CD14-positive monocyte (primary cell): ENCODE measurements at regions not wholly inside any gene's neighbourhood (a gene's known extent, or its start where the extent isn't known, plus 50 kb on each side); places are given as distances from the start of the nearest gene placed in this dataset.
"Not testable (repeated sequence)": the region's sequence is repeated elsewhere in the genome, so short reads cannot be mapped to it uniquely, and the experiment has no call there.

Experiments
- DNase-seq, 3 donors: peaks; one replicate each; pipeline ENCODE4 v3.0.0-alpha.2; 2011 to 2022
- H2AFZ ChIP-seq: 2 replicates; pipeline ENCODE4 v1.6.0; 2012; ENCODE audit warnings: mild to moderate bottlenecking, low read depth, low read length, inconsistent platforms; ENCODE audit not compliant: insufficient read depth, poor library complexity, severe bottlenecking
- H3K27ac ChIP-seq, 2 donors: 1 replicate in 1 of 2; 2 replicates in 1 of 2; pipeline ENCODE4 v1.5.1; 2012 to 2013; ENCODE audit warnings: low read length in 2 of 2, control low read depth in 1 of 2, inconsistent platforms in 1 of 2, low read depth in 1 of 2, mild to moderate bottlenecking in 1 of 2
- H3K27me3 ChIP-seq, 2 donors: one replicate each; pipeline versions ENCODE4 v1.6.0 to v1.6.1; 2011 to 2013; ENCODE audit warnings: low read length in 2 of 2; ENCODE audit not compliant: control insufficient read depth in 2 of 2, insufficient read depth in 2 of 2
- H3K36me3 ChIP-seq, 2 donors: replicated peaks in 1 of 2; 1 replicate in 1 of 2; 2 replicates in 1 of 2; pipeline versions ENCODE4 v1.5.1 to v1.6.1; 2012 to 2013; ENCODE audit warnings: low read length in 2 of 2, control low read depth in 1 of 2, inconsistent platforms in 1 of 2, mild to moderate bottlenecking in 1 of 2; ENCODE audit not compliant: insufficient read depth in 2 of 2, control insufficient read depth in 1 of 2
- H3K4me1 ChIP-seq, 2 donors: 1 replicate in 1 of 2; 2 replicates in 1 of 2; pipeline versions ENCODE4 v1.5.1 to v1.6.1; 2012 to 2013; ENCODE audit warnings: low read length in 2 of 2, control low read depth in 1 of 2, inconsistent platforms in 1 of 2, mild to moderate bottlenecking in 1 of 2, moderate library complexity in 1 of 2; ENCODE audit not compliant: insufficient read depth in 2 of 2, control insufficient read depth in 1 of 2
- H3K4me2 ChIP-seq: replicated peaks from 2 replicates; pipeline ENCODE3; 2012; ENCODE audit warnings: low read length, moderate library complexity, mild to moderate bottlenecking; ENCODE audit not compliant: poor library complexity, severe bottlenecking; ENCODE audit errors: extremely low read depth
- H3K4me3 ChIP-seq, 3 experiments: fragments of 200-600 bp in 1 of 3; sonication (generic) in 1 of 3; replicated peaks in 1 of 3; 1 replicate in 2 of 3; 2 replicates in 1 of 3; pipeline ENCODE4 v1.5.1; 2011 to 2013; ENCODE audit warnings: low read length in 3 of 3, mild to moderate bottlenecking in 3 of 3, control low read depth in 2 of 3, low read depth in 2 of 3, inconsistent platforms in 1 of 3, moderate library complexity in 1 of 3
- H3K79me2 ChIP-seq: 2 replicates; pipeline ENCODE4 v1.6.0; 2012; ENCODE audit warnings: mild to moderate bottlenecking, control low read depth, inconsistent platforms, low read length, moderate library complexity; ENCODE audit not compliant: insufficient read depth
- H3K9ac ChIP-seq: 2 replicates; pipeline ENCODE4 v1.6.0; 2017; ENCODE audit warnings: low read length, mild to moderate bottlenecking; ENCODE audit not compliant: insufficient read depth, poor library complexity, severe bottlenecking
- H3K9me3 ChIP-seq, 2 donors: replicated peaks in 1 of 2; 1 replicate in 1 of 2; 2 replicates in 1 of 2; pipeline versions ENCODE4 v1.5.1 to v1.6.1; 2012 to 2013; ENCODE audit warnings: low read length in 2 of 2, control low read depth in 1 of 2; ENCODE audit not compliant: control insufficient read depth in 1 of 2, insufficient read depth in 1 of 2
- H4K20me1 ChIP-seq: 2 replicates; pipeline ENCODE4 v1.6.0; 2012; ENCODE audit warnings: mild to moderate bottlenecking, low read length, control low read depth, moderate library complexity; ENCODE audit not compliant: insufficient read depth
- H3K27ac Mint-ChIP-seq, 7 donors: one replicate each; pipeline ENCODE4 v1.8.0; 2020; ENCODE audit warnings: mild to moderate bottlenecking in 7 of 7, mixed read lengths in 7 of 7, moderate library complexity in 6 of 7, inconsistent platforms in 2 of 7
- H3K27me3 Mint-ChIP-seq, 3 donors: one replicate each; pipeline ENCODE4 v1.8.0; 2021 to 2022; ENCODE audit warnings: low read depth in 3 of 3, mild to moderate bottlenecking in 3 of 3, mixed read lengths in 3 of 3, moderate library complexity in 3 of 3, inconsistent platforms in 1 of 3
- H3K36me3 Mint-ChIP-seq, 2 donors: one replicate each; pipeline ENCODE4 v1.8.0; 2020; ENCODE audit warnings: mixed read lengths in 2 of 2, inconsistent platforms in 1 of 2, mild to moderate bottlenecking in 1 of 2
- H3K4me1 Mint-ChIP-seq: one replicate; pipeline ENCODE4 v1.8.0; 2020; ENCODE audit warnings: mild to moderate bottlenecking, mixed read lengths
- H3K4me3 Mint-ChIP-seq, 2 donors: one replicate each; pipeline ENCODE4 v1.8.0; 2020; ENCODE audit warnings: mild to moderate bottlenecking in 2 of 2, mixed read lengths in 2 of 2, moderate library complexity in 1 of 2
- H3K9me3 Mint-ChIP-seq, 7 donors: one replicate each; pipeline ENCODE4 v1.8.0; 2020 to 2022; ENCODE audit warnings: mixed read lengths in 7 of 7, mild to moderate bottlenecking in 6 of 7, moderate library complexity in 6 of 7, inconsistent platforms in 2 of 7
- CTCF ChIP-seq: fragments of 200-600 bp; IDR thresholded peaks from one replicate; pipeline ENCODE4 v1.8.0; 2022; ENCODE audit warnings: antibody characterized with exemption, mild to moderate bottlenecking
- WGBS: methylation state at CpG from one replicate; pipeline ENCODE4 v1.1.5; 2013; ENCODE audit warnings: missing lambda C conversion rate; ENCODE audit not compliant: insufficient coverage; 5-methylcytosine and 5-hydroxymethylcytosine counted together
- intact Hi-C, 2 donors: fragments of 100-400 bp; cut with micrococcal nuclease; formaldehyde crosslinking; loops; one replicate each; pipeline versions ENCODE4 v1.15.0 to v1.15.1; 2023

DNA sequence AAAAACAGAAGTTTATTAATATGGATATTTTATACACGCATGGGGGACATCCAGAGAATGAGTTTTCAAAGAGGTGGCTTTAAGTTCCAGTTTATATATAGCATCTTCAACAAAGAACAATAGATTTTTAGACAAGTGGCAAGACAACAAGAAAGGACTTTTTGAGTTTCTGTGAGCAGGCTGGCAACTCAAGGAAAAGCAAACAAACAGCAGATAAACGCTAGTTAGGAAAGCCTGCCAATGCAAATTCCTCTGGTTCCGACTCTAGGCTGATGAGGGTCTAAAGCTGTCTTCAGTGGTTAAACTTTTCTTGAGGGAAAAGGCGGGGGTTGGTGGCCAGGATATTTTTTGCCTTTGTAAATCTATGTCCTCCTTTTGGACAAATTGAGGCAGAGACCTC lies 78.4 kb upstream of the EEA1 start:
- H3K27ac ChIP-seq: no peak overlapping the region
- Mint-ChIP-seq H3K36me3 (no peaks in the 10 kb centered on the region), H3K4me3 (no peak overlapping the region), H3K27me3 (peaks cover 0 to 2% (median 0%) of the 10 kb centered on the region in 3 donors), H3K4me1 (no peaks in the 10 kb centered on the region), H3K27ac (no peak overlapping the region), H3K9me3 (no peaks in the 10 kb centered on the region)
- H3K9ac ChIP-seq: no peak overlapping the region
- H2AFZ ChIP-seq: no peak overlapping the region
- WGBS: 100% methylated on average over 1 of the region's 4 CpGs
- no peaks in the 10 kb centered on the region for H3K9me3 ChIP-seq
- no peaks in the 10 kb centered on the region for H4K20me1 ChIP-seq
- H3K79me2 ChIP-seq: no peaks in the 10 kb centered on the region
- TF ChIP-seq CTCF: no peak
- H3K36me3 ChIP-seq: no peaks in the 10 kb centered on the region
- H3K27me3 ChIP-seq: no peaks in the 10 kb centered on the region
- no peak overlapping the region for H3K4me2 ChIP-seq
- no peaks in the 10 kb centered on the region for H3K4me1 ChIP-seq
- no peak overlapping the region for H3K4me3 ChIP-seq
- no peak for DNase-seq
- intact Hi-C loops: no loop called here

DNA sequence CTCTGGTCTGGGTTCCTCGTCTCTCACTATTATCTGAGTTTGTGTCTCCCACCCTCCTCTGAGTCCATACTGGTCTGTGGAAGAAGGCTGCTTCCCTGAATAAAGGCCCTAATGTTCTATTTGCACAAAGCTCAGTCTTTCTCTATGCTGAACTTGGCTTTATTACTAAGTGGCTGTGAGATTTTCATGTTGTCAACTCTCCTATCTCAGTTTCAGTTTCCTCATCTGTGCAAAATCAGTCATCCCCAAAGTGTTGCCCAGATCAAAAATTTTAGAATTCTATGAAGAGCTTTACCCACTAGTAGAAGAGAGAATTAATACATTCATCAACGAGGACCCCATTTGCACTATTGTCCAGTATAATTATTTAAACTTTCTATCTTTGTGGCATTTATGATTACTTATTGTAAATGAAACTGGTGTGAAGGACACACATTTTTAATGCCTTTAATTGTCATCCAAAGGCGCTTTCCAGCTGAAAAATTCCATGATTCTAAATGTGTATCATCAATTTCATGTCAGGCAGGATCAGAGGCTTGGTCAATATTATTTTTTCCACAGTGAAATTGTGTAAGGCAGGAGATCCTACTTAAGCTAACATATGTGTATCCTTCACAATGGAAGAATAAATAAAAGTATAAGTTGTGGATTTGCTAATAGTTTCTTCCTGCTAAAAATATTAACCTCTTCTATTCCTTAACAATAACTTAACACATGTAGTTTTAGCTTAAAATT lies 79.1 kb upstream of the EEA1 start:
- intact Hi-C loops: no loop called here

GRCh38 chr12:93008880-93009279 lies 79.8 kb upstream of the EEA1 start:
- intact Hi-C loops, H2AFZ ChIP-seq, H3K9me3 Mint-ChIP-seq, H3K27ac Mint-ChIP-seq, H3K9ac ChIP-seq, H3K4me2 ChIP-seq, H3K36me3 ChIP-seq, H3K27me3 ChIP-seq, H3K36me3 Mint-ChIP-seq, H3K4me3 Mint-ChIP-seq, H3K9me3 ChIP-seq, H3K27me3 Mint-ChIP-seq, H3K4me1 Mint-ChIP-seq, H3K4me1 ChIP-seq, H3K27ac ChIP-seq, H4K20me1 ChIP-seq, H3K79me2 ChIP-seq, H3K4me3 ChIP-seq, DNase-seq: not testable (repeated sequence)
- 100% methylated on average over 6 of the region's 7 CpGs for WGBS

More for the DNA sequence above, 79.1 kb upstream of the EEA1 start:
- H3K4me1 Mint-ChIP-seq: no peaks in the 10 kb centered on the region
- no peak overlapping the region for H2AFZ ChIP-seq
- no peaks in the 10 kb centered on the region for H3K4me1 ChIP-seq
- no peak overlapping the region for H3K4me3 ChIP-seq
- H3K9me3 Mint-ChIP-seq: no peaks in the 10 kb centered on the region
- H3K79me2 ChIP-seq: no peaks in the 10 kb centered on the region
- H3K9ac ChIP-seq: no peak overlapping the region
- TF ChIP-seq CTCF: no peak
- no peak overlapping the region for H3K4me2 ChIP-seq
- H4K20me1 ChIP-seq: no peaks in the 10 kb centered on the region
- H3K36me3 ChIP-seq: no peaks in the 10 kb centered on the region
- no peak overlapping the region for H3K27ac ChIP-seq
- no peaks in the 10 kb centered on the region for H3K36me3 Mint-ChIP-seq
- DNase-seq: no peak
- peaks cover 0 to 2% (median 0%) of the 10 kb centered on the region in 3 donors for H3K27me3 Mint-ChIP-seq
- H3K27me3 ChIP-seq: no peaks in the 10 kb centered on the region
- no peak overlapping the region for H3K27ac Mint-ChIP-seq
- WGBS: no CpG with 5 or more reads among the region's 3 CpGs
- no peak overlapping the region for H3K4me3 Mint-ChIP-seq
- no peaks in the 10 kb centered on the region for H3K9me3 ChIP-seq
